ENCODE measurements at regions not wholly inside any gene's neighbourhood (a gene's known extent, or its start where the extent isn't known, plus 50 kb on each side); places are given as distances from the start of the nearest gene placed in this dataset.

GRCh38 chr2:64859312-64860212 lies 129.6 kb upstream of the SLC1A4 start (continued):
- TF ChIP-seq ZNF398 (tag by site-specific recombination; IDR thresholded peaks at IDR 0.05), result no peak
- TF ChIP-seq ZNF292 (tag by site-specific recombination; IDR thresholded peaks at IDR 0.05; ENCODE audit: borderline replicate concordance, low read depth), result no peak
- TF ChIP-seq BCL6B (tag by site-specific recombination; IDR thresholded peaks at IDR 0.05), result no peak
- TF ChIP-seq, protein P1, sequence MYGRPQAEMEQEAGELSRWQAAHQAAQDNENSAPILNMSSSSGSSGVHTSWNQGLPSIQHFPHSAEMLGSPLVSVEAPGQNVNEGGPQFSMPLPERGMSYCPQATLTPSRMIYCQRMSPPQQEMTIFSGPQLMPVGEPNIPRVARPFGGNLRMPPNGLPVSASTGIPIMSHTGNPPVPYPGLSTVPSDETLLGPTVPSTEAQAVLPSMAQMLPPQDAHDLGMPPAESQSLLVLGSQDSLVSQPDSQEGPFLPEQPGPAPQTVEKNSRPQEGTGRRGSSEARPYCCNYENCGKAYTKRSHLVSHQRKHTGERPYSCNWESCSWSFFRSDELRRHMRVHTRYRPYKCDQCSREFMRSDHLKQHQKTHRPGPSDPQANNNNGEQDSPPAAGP (tag by site-specific recombination; IDR thresholded peaks at IDR 0.05), result peak; percentile 80
- TF ChIP-seq ZNF626 (tag by site-specific recombination; IDR thresholded peaks at IDR 0.05), result no peak
- no peak for TF ChIP-seq ZNF132 (tag by site-specific recombination; IDR thresholded peaks at IDR 0.05; ENCODE audit: borderline replicate concordance)
- peak; percentile 78 for TF ChIP-seq KLF1 (tag by site-specific recombination; IDR thresholded peaks at IDR 0.05)
- peak; percentile 75 for TF ChIP-seq SP3 (tag by site-specific recombination; IDR thresholded peaks at IDR 0.05)
- peak; percentile 34; the same call in 1 of the 2 replicates for TF ChIP-seq KLF8 (tag by site-specific recombination; IDR thresholded peaks at IDR 0.05)
- peak; percentile 55 for TF ChIP-seq ZFHX2 (tag by site-specific recombination; conservative IDR thresholded peaks at IDR 0.05)
- no peak for TF ChIP-seq ZNF830 (tag by site-specific recombination; IDR thresholded peaks at IDR 0.05; ENCODE audit: low read depth)
- TF ChIP-seq ZNF501 (tag by site-specific recombination; IDR thresholded peaks at IDR 0.05), result peak; percentile 54; the same call in 1 of the 2 replicates
- TF ChIP-seq SP7 (tag by site-specific recombination; IDR thresholded peaks at IDR 0.05), result peak; percentile 63; the same call in 1 of the 2 replicates
- no peak for TF ChIP-seq ZNF658 (tag by site-specific recombination; IDR thresholded peaks at IDR 0.05)
- no peak for TF ChIP-seq ZNF843 (tag by site-specific recombination; IDR thresholded peaks at IDR 0.05)
- no peak for TF ChIP-seq ZNF10 (tag by site-specific recombination; IDR thresholded peaks at IDR 0.05)
- TF ChIP-seq ATF2 (tag by site-specific recombination; IDR thresholded peaks at IDR 0.05; ENCODE audit: low read depth), result no peak
- TF ChIP-seq ZNF837 (tag by site-specific recombination; IDR thresholded peaks at IDR 0.05), result no peak
- TF ChIP-seq ZBTB49 (tag by site-specific recombination; IDR thresholded peaks at IDR 0.05; ENCODE audit: low read depth), result no peak
- no peak for TF ChIP-seq ZNF416 (tag by site-specific recombination; IDR thresholded peaks at IDR 0.05)
- no peak for TF ChIP-seq ZNF146 (tag by site-specific recombination; IDR thresholded peaks at IDR 0.05)
- peak; percentile 86 for TF ChIP-seq ZIC2 (tag by site-specific recombination; IDR thresholded peaks at IDR 0.05)
- TF ChIP-seq, protein P2, sequence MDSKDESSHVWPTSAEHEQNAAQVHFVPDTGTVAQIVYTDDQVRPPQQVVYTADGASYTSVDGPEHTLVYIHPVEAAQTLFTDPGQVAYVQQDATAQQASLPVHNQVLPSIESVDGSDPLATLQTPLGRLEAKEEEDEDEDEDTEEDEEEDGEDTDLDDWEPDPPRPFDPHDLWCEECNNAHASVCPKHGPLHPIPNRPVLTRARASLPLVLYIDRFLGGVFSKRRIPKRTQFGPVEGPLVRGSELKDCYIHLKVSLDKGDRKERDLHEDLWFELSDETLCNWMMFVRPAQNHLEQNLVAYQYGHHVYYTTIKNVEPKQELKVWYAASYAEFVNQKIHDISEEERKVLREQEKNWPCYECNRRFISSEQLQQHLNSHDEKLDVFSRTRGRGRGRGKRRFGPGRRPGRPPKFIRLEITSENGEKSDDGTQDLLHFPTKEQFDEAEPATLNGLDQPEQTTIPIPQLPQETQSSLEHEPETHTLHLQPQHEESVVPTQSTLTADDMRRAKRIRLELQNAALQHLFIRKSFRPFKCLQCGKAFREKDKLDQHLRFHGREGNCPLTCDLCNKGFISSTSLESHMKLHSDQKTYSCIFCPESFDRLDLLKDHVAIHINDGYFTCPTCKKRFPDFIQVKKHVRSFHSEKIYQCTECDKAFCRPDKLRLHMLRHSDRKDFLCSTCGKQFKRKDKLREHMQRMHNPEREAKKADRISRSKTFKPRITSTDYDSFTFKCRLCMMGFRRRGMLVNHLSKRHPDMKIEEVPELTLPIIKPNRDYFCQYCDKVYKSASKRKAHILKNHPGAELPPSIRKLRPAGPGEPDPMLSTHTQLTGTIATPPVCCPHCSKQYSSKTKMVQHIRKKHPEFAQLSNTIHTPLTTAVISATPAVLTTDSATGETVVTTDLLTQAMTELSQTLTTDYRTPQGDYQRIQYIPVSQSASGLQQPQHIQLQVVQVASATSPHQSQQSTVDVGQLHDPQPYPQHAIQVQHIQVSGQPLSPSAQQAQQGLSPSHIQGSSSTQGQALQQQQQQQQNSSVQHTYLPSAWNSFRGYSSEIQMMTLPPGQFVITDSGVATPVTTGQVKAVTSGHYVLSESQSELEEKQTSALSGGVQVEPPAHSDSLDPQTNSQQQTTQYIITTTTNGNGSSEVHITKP (tag by site-specific recombination; IDR thresholded peaks at IDR 0.05), result peak; percentile 23; the same call in 1 of the 2 replicates
- TF ChIP-seq ZNF274 (IDR thresholded peaks at IDR 0.05; ENCODE audit: low read length), result no peak
- TF ChIP-seq ZNF274 (tag by site-specific recombination; IDR thresholded peaks at IDR 0.05; ENCODE audit: borderline replicate concordance), result no peak
- TF ChIP-seq REPIN1 (tag by site-specific recombination; IDR thresholded peaks at IDR 0.05; ENCODE audit: low read depth), result no peak
- TF ChIP-seq ZNF701 (tag by site-specific recombination; IDR thresholded peaks at IDR 0.05), result no peak
- no peak for TF ChIP-seq ZNF624 (tag by site-specific recombination; IDR thresholded peaks at IDR 0.05)

All from HEK293 (cell line).